H1 (cell line): ENCODE measurements at regions not wholly inside any gene's neighbourhood (a gene's known extent, or its start where the extent isn't known, plus 50 kb on each side); places are given as distances from the start of the nearest gene placed in this dataset.

Experiments
- CTCF ChIA-PET: fragments of 300-600 bp; sonication (Branson Sonifier 250); formaldehyde crosslinking; loops from one replicate; lab custom pipeline; 2021; ENCODE audit not compliant: partially characterized antibody; lab: Charles Lee
- POLR2A ChIA-PET: fragments of 300-600 bp; sonication (Branson Sonifier 250); formaldehyde crosslinking; loops from one replicate; lab custom pipeline; 2021; ENCODE audit warnings: inconsistent platforms; ENCODE audit not compliant: partially characterized antibody; lab: Charles Lee
- DNase-seq, 2 experiments: peaks; one replicate each; pipeline versions ENCODE4 v3.0.0 to v3.0.0-alpha.2; 2010 to 2022; ENCODE audit warnings: low spot score in 2 of 2, low read depth in 1 of 2, mixed read lengths in 1 of 2
- FAIRE-seq: peaks from 2 replicates; lab custom pipeline; 2011; peaks lifted over from hg19 to GRCh38; lab: Jason Lieb, UNC
- H2AFZ ChIP-seq: 2 replicates; pipeline ENCODE4 v1.8.1; 2012; ENCODE audit warnings: low read length, inconsistent platforms
- H2AK5ac ChIP-seq: 2 replicates; pipeline ENCODE4 v1.6.1; 2013; ENCODE audit warnings: low read depth, low read length
- H2BK120ac ChIP-seq: replicated peaks from 2 replicates; pipeline ENCODE3; 2013; ENCODE audit warnings: low read depth, low read length, inconsistent platforms
- H2BK12ac ChIP-seq: 2 replicates; pipeline ENCODE4 v1.6.1; 2013; ENCODE audit warnings: low read depth, low read length
- H2BK15ac ChIP-seq: 2 replicates; pipeline ENCODE4 v1.6.1; 2013; ENCODE audit warnings: low read length
- H2BK20ac ChIP-seq: 2 replicates; pipeline ENCODE4 v1.6.1; 2013; ENCODE audit warnings: low read length
- H2BK5ac ChIP-seq: 2 replicates; pipeline ENCODE4 v1.6.1; 2013; ENCODE audit warnings: low read depth, low read length
- H3K14ac ChIP-seq: 2 replicates; pipeline ENCODE4 v1.6.1; 2013; ENCODE audit warnings: inconsistent platforms; ENCODE audit not compliant: insufficient read length
- H3K18ac ChIP-seq: 2 replicates; pipeline ENCODE4 v1.6.1; 2013; ENCODE audit warnings: low read length; ENCODE audit errors: extremely low read depth
- H3K23ac ChIP-seq: 2 replicates; pipeline ENCODE4 v1.6.1; 2013; ENCODE audit warnings: inconsistent platforms; ENCODE audit not compliant: insufficient read length
- H3K23me2 ChIP-seq: 2 replicates; pipeline ENCODE4 v1.6.1; 2013; ENCODE audit warnings: low read depth, low read length
- H3K27ac ChIP-seq: 2 replicates; pipeline ENCODE4 v1.6.1; 2011; ENCODE audit warnings: low read depth, low read length, inconsistent platforms
- H3K27me3 ChIP-seq, 4 experiments: replicated peaks in 1 of 4; 1 replicate in 1 of 4; 2 replicates in 3 of 4; pipeline versions ENCODE4 v1.6.1 to v1.8.1; 2011 to 2013; ENCODE audit warnings: low read length in 3 of 4, mild to moderate bottlenecking in 3 of 4, inconsistent platforms in 2 of 4, mixed read lengths in 2 of 4, moderate library complexity in 1 of 4; ENCODE audit not compliant: control insufficient read depth in 3 of 4, insufficient read depth in 3 of 4; ENCODE audit errors: extremely low read depth in 1 of 4
- H3K36me3 ChIP-seq, 4 experiments: 2 replicates each; pipeline versions ENCODE4 v1.6.1 to v1.8.1; 2011 to 2013; ENCODE audit warnings: mild to moderate bottlenecking in 4 of 4, low read length in 3 of 4, moderate library complexity in 2 of 4, control low read depth in 1 of 4, inconsistent platforms in 1 of 4; ENCODE audit not compliant: insufficient read depth in 4 of 4, control insufficient read depth in 2 of 4
- H3K4ac ChIP-seq: replicated peaks from 2 replicates; pipeline ENCODE3; 2013; ENCODE audit warnings: low read length, low read depth, mixed read lengths, inconsistent platforms; ENCODE audit not compliant: insufficient read length
- H3K4me1 ChIP-seq, 4 experiments: replicated peaks in 1 of 4; 1 replicate in 1 of 4; 2 replicates in 3 of 4; pipeline versions ENCODE4 v1.6.1 to v1.8.1; 2011 to 2013; ENCODE audit warnings: low read length in 3 of 4, inconsistent platforms in 2 of 4, mixed read lengths in 1 of 4; ENCODE audit not compliant: insufficient read depth in 4 of 4, control insufficient read depth in 3 of 4
- H3K4me2 ChIP-seq, 2 experiments: 2 replicates each; pipeline versions ENCODE4 v1.6.1 to v1.8.1; 2011 to 2013; ENCODE audit warnings: low read depth in 2 of 2, low read length in 2 of 2, control low read depth in 1 of 2, inconsistent platforms in 1 of 2, mild to moderate bottlenecking in 1 of 2; ENCODE audit not compliant: insufficient read depth in 1 of 2
- H3K4me3 ChIP-seq, 4 experiments: fragments of 200-600, 300-600 bp in 1 of 4; sonication (generic), shearing (Covaris generic), sonication (Bioruptor Twin) in 1 of 4; 2 replicates each; pipeline versions ENCODE4 v1.5.1 to v1.8.1; 2011 to 2016; ENCODE audit warnings: low read length in 4 of 4, low read depth in 3 of 4, control low read depth in 2 of 4, inconsistent platforms in 2 of 4, mild to moderate bottlenecking in 2 of 4, mixed read lengths in 1 of 4, moderate library complexity in 1 of 4; ENCODE audit not compliant: insufficient read depth in 2 of 4; ENCODE audit errors: extremely low read depth in 1 of 4
- H3K56ac ChIP-seq: replicated peaks from 2 replicates; pipeline ENCODE3; 2013; ENCODE audit warnings: low read depth, mild to moderate bottlenecking, mixed read lengths, low read length, inconsistent platforms; ENCODE audit not compliant: insufficient read length
- H3K79me1 ChIP-seq: 2 replicates; pipeline ENCODE4 v1.6.1; 2013; ENCODE audit warnings: low read depth, low read length, control low read depth
- H3K79me2 ChIP-seq, 2 experiments: 2 replicates each; pipeline versions ENCODE4 v1.6.1 to v1.8.1; 2012 to 2013; ENCODE audit warnings: low read length in 2 of 2, mild to moderate bottlenecking in 2 of 2, inconsistent platforms in 1 of 2; ENCODE audit not compliant: insufficient read depth in 2 of 2, control insufficient read depth in 1 of 2
- H3K9ac ChIP-seq, 4 experiments: replicated peaks in 1 of 4; 1 replicate in 1 of 4; 2 replicates in 3 of 4; pipeline versions ENCODE4 v1.6.1 to v1.8.1; 2011 to 2013; ENCODE audit warnings: low read depth in 3 of 4, low read length in 3 of 4, control low read depth in 2 of 4, mild to moderate bottlenecking in 2 of 4, moderate library complexity in 2 of 4, inconsistent platforms in 1 of 4; ENCODE audit errors: extremely low read depth in 1 of 4
- H3K9me3 ChIP-seq, 2 experiments: 2 replicates each; pipeline versions ENCODE4 v1.6.1 to v1.8.1; 2012 to 2013; ENCODE audit warnings: mild to moderate bottlenecking in 2 of 2, moderate library complexity in 2 of 2, control low read depth in 1 of 2, inconsistent platforms in 1 of 2, low read depth in 1 of 2, low read length in 1 of 2, mixed read lengths in 1 of 2; ENCODE audit not compliant: insufficient read depth in 2 of 2
- H4K20me1 ChIP-seq, 2 experiments: replicated peaks in 1 of 2; 2 replicates each; pipeline versions ENCODE3 to v1.8.1; 2011 to 2013; ENCODE audit warnings: inconsistent platforms in 2 of 2, low read length in 2 of 2, mild to moderate bottlenecking in 1 of 2; ENCODE audit not compliant: insufficient read depth in 2 of 2, control insufficient read depth in 1 of 2
- H4K5ac ChIP-seq: 2 replicates; pipeline ENCODE4 v1.6.1; 2013; ENCODE audit warnings: low read length, low read depth, mixed read lengths, inconsistent platforms; ENCODE audit not compliant: insufficient read length
- H4K8ac ChIP-seq: 2 replicates; pipeline ENCODE4 v1.8.0; 2013; ENCODE audit warnings: mild to moderate bottlenecking, moderate library complexity, low read length, inconsistent platforms; ENCODE audit not compliant: insufficient read depth; ENCODE audit errors: extremely low read depth
- H4K91ac ChIP-seq: replicated peaks from 2 replicates; pipeline ENCODE3; 2013; ENCODE audit warnings: low read length, mixed read lengths, inconsistent platforms; ENCODE audit not compliant: insufficient read length
- CEBPB ChIP-seq: IDR thresholded peaks from 2 replicates; pipeline ENCODE4 v1.6.1; 2012; ENCODE audit warnings: low read depth, low read length
- CHD1 ChIP-seq: IDR thresholded peaks from 2 replicates; pipeline ENCODE4 v1.6.1; 2012; ENCODE audit warnings: low read depth, low read length, improper control_type of control experiment
- PHF8 ChIP-seq: fragments of 200-600 bp; sonication (generic); conservative IDR thresholded peaks from 2 replicates; pipeline ENCODE4 v1.7.1; 2012; ENCODE audit warnings: low read depth, mild to moderate bottlenecking, inconsistent platforms, low read length, moderate library complexity
- SIRT6 ChIP-seq: IDR thresholded peaks from one replicate; pipeline ENCODE4 v1.7.1; 2012; ENCODE audit warnings: low read length, inconsistent platforms
- WGBS, 2 experiments: shearing (Covaris generic) in 1 of 2; methylation state at CpG; one replicate each; pipeline versions ENCODE4 v1.1.6 to v1.1.7; 2013 to 2015; ENCODE audit warnings: low lambda C conversion rate in 2 of 2, mixed read lengths in 2 of 2, inconsistent platforms in 1 of 2, low coverage in 1 of 2, missing lambda C conversion rate in 1 of 2; ENCODE audit not compliant: insufficient replicate concordance in 2 of 2, insufficient coverage in 1 of 2, insufficient read length in 1 of 2; ENCODE audit errors: extremely low coverage in 1 of 2, missing lambda C conversion rate in 1 of 2; 5-methylcytosine and 5-hydroxymethylcytosine counted together

GRCh38 chr3:132230156-132231000 is 86.8 kb upstream of the ACP3 start:
- Histone ChIP-seq H3K9me3 (no peaks in the 10 kb centered on the region), H4K91ac (no peak overlapping the region), H4K8ac (no peak overlapping the region), H3K56ac (no peak overlapping the region), H4K20me1 (no peaks in the 10 kb centered on the region), H2BK120ac (no peak overlapping the region), H2BK15ac (no peak overlapping the region), H2BK12ac (no peak overlapping the region), H3K79me1 (no peaks in the 10 kb centered on the region), H2BK20ac (no peak overlapping the region), H2BK5ac (no peak overlapping the region), H3K4me2 (no peak overlapping the region), H3K4ac (no peak overlapping the region), H3K9ac (no peak overlapping the region), H2AK5ac (no peak overlapping the region), H3K36me3 (no peaks in the 10 kb centered on the region), H3K4me3 (no peak overlapping the region), H3K4me1 (peaks cover 0 to 7% (median 4%) of the 10 kb centered on the region in 4 experiments; a peak in 4 of 7 replicates), H3K23ac (no peak overlapping the region), H3K14ac (no peak overlapping the region), H3K23me2 (no peaks in the 10 kb centered on the region; the same call in 1 of the 2 replicates), H2AFZ (no peak overlapping the region), H3K79me2 (no peaks in the 10 kb centered on the region), H4K5ac (no peak overlapping the region), H3K27ac (no peak overlapping the region), H3K18ac (no peak overlapping the region), H3K27me3 (no peaks in the 10 kb centered on the region)
- FAIRE-seq (no peak), DNase-seq (no peak)
- 92% methylated on average over 8 of the region's 8 CpGs; no CpG with 5 or more reads in 1 of the 2 experiments for WGBS, 2 experiments
- POLR2A ChIA-PET: interaction anchor here (0.6 kb wide), 1 partner anchor 101 kb away, joined by 4 read pairs; no protein-coding TSS in a partner anchor
- CTCF ChIA-PET: interaction anchor here (0.6 to 1.7 kb wide), 6 partner anchors 10 to 166 kb away, joined by 3 to 5 read pairs (median 3); no protein-coding TSS in a partner anchor
- no peak for TF ChIP-seq CHD1
- TF ChIP-seq CEBPB: no peak
- TF ChIP-seq PHF8: no peak
- no peak for TF ChIP-seq SIRT6
